D721Med (cell line): ENCODE measurements at regions not wholly inside any gene's neighbourhood (a gene's known extent, or its start where the extent isn't known, plus 50 kb on each side); places are given as distances from the start of the nearest gene placed in this dataset.

Source experiments
- DNase-seq: peaks from one replicate; pipeline ENCODE4 v3.0.0; 2011; ENCODE audit warnings: low spot score; ENCODE audit not compliant: insufficient read length
- FAIRE-seq: peaks from 2 replicates; lab custom pipeline; 2011; peaks lifted over from hg19 to GRCh38; lab: Jason Lieb, UNC
- TF ChIP-seq, protein P1 (sequence below): IDR thresholded peaks from 2 replicates; pipeline ENCODE4 v1.5.1; 2012; ENCODE audit warnings: mild to moderate bottlenecking, control low read depth; ENCODE audit not compliant: insufficient read depth; ENCODE audit errors: missing control alignments

DNA sequence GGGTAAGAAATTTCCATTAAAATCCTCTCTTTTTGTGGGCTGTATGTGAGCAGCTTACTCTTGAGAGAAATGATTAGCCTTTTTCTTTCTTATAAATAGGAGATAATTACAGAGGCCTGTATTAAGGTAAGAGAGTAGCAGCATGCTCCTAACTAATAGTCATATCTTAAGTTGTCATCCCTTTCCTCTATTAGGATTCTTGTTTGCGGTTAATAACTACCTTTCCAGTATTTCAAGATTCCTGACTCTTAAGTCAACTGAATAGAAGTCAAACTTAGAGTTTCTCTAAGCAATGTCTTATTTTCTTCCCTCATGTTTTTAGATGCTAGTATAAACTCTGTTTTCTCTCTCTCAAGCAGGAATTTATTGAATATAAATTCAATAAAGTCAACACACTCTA, 139.9 kb upstream of the GPRIN3 start:
- TF ChIP-seq, protein P1, sequence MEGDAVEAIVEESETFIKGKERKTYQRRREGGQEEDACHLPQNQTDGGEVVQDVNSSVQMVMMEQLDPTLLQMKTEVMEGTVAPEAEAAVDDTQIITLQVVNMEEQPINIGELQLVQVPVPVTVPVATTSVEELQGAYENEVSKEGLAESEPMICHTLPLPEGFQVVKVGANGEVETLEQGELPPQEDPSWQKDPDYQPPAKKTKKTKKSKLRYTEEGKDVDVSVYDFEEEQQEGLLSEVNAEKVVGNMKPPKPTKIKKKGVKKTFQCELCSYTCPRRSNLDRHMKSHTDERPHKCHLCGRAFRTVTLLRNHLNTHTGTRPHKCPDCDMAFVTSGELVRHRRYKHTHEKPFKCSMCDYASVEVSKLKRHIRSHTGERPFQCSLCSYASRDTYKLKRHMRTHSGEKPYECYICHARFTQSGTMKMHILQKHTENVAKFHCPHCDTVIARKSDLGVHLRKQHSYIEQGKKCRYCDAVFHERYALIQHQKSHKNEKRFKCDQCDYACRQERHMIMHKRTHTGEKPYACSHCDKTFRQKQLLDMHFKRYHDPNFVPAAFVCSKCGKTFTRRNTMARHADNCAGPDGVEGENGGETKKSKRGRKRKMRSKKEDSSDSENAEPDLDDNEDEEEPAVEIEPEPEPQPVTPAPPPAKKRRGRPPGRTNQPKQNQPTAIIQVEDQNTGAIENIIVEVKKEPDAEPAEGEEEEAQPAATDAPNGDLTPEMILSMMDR = no peak
- DNase-seq (no peak), FAIRE-seq (no peak)

DNA sequence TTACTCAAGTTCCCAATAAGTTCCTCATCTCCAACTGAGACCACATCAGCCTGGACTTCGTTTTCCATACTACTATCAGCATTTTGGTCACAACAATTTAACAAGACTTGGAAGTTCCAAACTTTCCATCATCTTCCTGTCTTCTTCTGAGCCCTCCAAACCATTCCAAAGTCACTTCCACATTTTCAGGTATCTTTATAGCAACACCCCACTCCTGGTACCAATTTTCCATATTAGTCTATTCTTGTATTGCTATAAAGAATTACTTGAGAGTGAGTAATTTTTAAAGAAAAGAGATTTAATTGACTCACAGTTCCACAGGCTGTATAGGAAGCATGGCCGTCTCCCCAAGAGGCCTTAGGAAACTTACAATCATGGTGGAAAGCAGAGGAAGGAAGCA, 138.6 kb upstream of the GPRIN3 start:
- TF ChIP-seq, protein P1 = no peak
- no peak for DNase-seq
- no peak for FAIRE-seq

DNA sequence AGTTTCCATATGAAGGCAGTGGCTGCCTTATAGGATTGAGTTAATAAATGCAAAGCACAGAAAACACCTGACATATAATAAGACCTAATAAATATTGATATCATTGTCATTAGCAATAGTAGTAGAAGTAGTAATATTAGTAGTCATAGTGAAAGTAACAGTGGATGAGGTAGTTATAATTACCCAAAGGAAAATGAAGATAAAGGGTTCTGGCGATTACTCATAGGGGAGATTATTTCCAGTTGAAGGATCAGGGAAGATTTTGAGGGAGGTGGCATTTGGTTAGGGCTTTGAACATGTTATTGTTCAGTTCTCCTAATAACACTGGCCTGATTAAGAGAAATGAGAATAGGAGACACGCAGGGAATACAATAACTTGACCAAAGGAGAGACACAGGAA, 131.9 kb upstream of the GPRIN3 start:
- no peak for DNase-seq
- TF ChIP-seq, protein P1 = no peak
- FAIRE-seq = peak; percentile 16

DNA sequence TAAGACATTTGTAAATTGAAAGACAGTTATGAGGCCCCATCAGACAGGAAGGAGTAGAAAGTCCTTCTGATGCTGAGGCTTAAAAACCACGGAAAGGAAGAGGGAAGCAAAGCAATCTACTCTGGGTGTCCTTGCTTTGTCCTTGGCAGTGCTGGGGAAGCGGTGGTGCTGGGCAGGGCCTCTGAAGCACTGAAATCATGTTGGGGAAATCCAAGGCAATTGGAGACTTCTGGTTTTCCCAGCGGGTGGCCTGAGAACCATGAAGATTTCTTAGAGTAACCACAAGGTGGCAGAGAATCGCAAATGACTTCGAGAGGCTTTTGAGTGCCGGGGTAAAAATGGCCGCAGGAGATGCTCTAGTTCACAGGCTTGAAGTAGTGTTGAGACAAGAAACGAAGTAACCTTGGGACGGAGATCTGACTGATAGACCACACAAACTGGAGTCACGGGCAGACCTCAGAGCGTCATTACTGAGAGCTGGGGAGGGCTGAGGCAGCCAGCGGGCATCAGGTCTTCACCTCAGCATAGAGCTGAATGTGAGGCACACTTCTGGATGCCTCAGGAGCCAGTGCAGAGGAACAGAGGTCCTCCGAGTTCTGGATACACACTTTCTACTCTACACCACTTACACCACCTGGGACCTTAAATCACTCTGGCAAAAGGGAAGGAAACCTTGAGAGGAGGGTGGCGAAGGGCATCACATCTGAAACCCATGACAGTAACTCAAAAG, 130.7 kb upstream of the GPRIN3 start:
- TF ChIP-seq, protein P1 = peak; percentile 36
- no peak for DNase-seq
- FAIRE-seq = no peak

DNA sequence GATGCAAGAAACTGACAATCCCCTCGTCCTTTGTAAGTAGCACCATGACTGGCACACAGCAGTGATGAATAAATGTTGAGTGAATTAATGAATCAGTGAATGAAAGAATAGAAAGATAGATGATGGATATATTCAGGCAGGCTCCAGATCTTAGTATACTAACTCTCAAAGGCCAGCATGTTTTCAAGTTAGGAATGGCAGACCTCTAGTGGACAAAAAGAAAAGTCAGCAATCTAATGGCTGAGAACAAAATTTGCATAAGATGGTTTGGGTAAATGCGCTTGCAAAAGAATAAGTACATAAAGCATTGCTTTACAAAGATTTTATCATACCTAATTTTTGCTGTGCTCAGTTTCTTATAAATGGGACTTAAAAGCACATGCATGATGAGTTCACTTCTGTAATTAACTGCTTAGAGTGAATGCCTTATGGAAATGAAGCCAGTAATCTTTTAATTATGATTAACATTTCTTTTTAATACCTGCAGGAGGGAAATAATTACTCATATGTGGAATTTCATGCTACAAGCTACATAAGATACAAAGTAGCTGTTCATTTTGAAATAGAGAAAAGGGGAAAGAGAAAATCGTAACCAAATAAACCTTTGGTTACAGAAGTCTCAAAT, 126.9 kb upstream of the GPRIN3 start:
- TF ChIP-seq, protein P1 = peak; percentile 88
- DNase-seq (no peak), FAIRE-seq (peak; percentile 60)

DNA sequence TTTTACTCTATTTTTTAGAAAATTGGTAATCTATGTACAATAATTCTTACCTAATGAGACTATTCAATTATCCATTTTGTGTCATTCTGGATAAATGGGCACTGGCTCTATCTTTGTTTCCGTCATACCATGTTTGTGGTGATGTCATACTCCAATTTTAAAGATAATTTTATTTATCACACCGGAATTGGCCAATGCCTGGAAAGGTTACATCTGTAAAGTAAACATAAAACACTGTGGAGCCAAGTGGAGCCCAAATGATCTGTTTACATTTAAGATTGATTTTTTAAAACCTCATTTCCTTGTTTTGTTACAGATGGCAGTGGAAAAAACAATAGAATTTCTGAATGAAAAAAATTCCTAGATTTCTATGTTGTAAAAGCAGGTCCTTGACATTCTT, 120.2 kb upstream of the GPRIN3 start:
- TF ChIP-seq, protein P1 = no peak
- FAIRE-seq (no peak), DNase-seq (no peak)

DNA sequence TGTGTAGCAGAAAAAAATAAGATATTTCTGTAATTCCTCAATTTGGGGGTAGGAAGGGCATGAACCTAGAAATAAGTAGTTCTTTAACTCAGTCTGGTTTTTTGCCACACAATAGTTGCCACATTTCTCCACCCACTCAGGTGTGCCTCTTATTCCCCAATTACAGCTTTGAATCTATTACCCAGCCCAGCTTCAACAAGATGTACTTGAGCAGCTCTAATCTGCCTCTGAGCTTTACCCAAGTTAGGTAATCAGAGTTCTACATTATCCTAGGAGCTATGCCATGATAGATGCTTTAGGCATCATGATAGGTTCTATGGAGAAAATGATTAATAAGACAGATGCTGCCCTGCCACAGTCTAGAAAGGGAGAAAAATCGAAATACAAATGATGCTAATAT, 117.4 kb upstream of the GPRIN3 start:
- TF ChIP-seq, protein P1 = no peak
- DNase-seq (no peak), FAIRE-seq (no peak)
